HG03439 (cell line): ENCODE measurements at regions not wholly inside any gene's neighbourhood (a gene's known extent, or its start where the extent isn't known, plus 50 kb on each side); places are given as distances from the start of the nearest gene placed in this dataset.

Experiments
- ATAC-seq: cut with Tn5 transposase; IDR thresholded peaks from one replicate; pipeline ENCODE4 v1.9.1; 2021; ENCODE audit warnings: mild to moderate bottlenecking, moderate library complexity; ENCODE audit not compliant: unreplicated experiment

DNA sequence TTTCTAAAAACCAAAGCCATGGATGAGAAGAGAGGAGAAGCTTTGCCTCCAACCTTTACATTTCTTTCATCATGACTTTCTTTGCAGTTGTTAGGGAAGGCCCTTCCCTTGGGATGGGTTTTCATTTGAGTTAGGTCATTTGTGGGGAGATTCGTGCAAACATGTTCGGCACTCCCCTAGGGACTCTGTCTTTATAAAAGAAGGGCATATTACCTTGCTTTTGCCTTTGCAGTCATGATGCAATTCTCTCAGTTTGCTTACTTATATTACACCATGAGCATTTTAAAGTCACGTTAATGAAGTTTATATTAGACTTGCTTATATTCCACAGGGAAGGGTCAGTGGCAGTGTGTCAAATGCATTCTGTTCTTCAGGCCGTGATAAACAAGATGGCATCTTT lies 289.3 kb upstream of the WWC1 start:
- no peak for ATAC-seq

DNA sequence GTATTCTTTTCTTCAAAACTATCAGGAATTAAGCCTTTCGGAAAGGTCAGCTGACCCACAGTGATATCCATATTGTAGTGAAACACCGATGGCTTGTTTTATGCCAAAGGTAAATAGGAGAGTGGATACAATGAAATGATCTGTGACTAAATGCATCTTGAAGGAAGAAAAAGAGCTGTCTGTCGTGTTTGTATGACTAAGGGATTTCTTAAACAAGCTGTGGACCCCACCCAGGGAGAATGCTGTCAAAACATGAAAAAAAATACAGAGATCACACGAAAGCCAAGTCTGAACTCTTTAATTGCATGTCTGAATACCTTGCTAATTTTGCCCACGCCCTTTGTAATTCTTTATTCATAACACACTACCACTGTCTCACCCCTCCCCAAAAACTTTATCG lies 286.4 kb upstream of the WWC1 start:
- ATAC-seq: no peak

GRCh38 chr5:168005936-168006335 lies 285.5 kb upstream of the WWC1 start:
- ATAC-seq: no peak

GRCh38 chr5:168006456-168007130 lies 284.9 kb upstream of the WWC1 start:
- ATAC-seq: no peak

GRCh38 chr5:168007286-168007685 lies 284.2 kb upstream of the WWC1 start:
- ATAC-seq: no peak

DNA sequence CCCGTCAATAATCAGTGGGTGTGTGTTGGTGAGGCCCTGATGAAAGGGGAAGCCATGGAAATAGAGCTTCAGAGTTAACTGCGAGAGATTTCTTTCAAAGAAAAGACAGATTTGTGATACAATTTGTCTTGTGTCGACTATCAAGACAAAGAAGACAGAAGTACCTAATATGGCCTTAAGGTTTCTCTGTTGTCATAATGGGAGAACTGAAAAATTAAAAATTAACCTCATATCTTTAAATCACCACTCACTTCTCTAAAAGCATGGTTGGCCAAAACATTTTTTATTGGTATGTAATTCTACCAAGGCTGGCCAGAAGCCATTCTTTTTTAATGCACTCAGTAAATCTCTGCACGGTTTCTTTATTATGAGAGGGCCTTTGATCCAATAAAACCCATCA lies 282.9 kb upstream of the WWC1 start:
- no peak for ATAC-seq

- ATAC-seq: no peak
Measured at GRCh38 chr5:168011096-168011495, 280.3 kb upstream of the WWC1 start.

GRCh38 chr5:168012006-168012405 lies 279.4 kb upstream of the WWC1 start:
- ATAC-seq: no peak

DNA sequence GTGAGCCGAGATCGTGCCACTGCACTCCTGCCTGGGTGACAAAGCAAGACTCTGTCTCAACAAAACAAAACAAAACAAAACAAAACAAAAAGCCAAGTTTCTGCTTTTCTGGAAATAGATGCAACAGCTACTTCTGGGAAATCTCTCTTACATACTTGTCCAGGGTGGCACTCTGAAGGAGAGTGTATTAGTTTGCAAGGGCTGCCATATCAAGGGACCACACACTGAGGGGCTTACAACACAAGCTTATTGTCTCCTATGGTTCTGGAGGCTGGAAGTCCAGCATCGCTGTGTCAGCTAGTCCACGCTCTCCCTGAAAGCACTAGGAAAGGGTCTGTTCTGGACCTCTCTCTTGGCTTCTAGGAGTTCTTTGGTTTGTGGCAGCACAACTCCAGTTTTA lies 277.9 kb upstream of the WWC1 start:
- no peak for ATAC-seq

DNA sequence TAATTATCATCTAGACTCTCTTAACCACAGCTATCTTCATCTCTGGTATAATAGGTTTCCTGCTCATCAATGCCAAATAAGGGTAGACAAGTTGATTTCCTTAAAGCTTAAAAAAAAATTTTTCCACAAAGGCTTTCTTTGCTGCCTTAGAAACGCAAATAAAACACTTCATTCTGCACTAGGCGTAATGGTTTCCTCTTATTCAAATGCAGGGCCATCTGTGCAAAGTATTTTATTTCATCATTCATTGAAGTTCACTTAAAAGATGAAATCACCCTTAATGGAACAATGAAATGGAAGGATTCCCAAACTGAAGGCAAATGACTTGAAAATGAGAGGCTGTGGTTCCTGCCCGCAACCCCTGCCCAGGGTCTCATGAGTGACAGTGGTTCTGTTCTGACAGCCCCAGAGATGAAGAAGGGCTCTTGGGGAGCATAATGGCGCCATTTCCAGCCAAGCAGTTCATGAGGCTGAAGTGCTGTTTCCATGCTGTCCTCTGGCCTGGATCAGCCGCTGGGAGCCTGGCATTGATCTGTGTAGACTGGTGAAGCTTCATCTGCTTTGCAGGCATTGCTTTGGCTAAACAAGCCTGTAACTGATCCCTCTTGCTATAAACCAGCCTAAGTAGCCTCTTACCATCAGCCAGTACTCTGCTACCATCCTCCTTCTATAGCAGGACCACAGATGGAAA lies 276.9 kb upstream of the WWC1 start:
- no peak for ATAC-seq

DNA sequence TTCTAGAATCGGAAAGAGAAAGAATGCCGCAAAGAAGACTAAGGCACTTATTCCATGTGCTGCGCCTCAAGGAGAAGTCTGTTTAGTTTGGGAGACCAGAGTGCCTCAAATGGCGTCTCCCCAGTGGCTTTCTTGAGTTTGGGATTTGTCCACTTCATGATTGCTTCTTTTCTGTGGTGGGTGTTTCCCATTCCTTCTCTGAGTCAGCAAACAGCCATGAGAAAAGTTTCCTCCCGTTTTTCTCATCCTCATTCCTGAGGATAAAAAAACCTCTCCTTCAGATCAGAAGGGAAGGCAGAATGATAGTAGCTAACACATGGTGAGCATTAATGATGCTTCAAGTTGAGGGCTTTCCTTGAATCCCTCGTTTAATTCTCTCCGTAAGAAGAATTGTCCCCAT lies 275.9 kb upstream of the WWC1 start:
- ATAC-seq: no peak

GRCh38 chr5:168017313-168017712 lies 274.1 kb upstream of the WWC1 start:
- no peak for ATAC-seq

GRCh38 chr5:168019143-168019542 lies 272.3 kb upstream of the WWC1 start:
- ATAC-seq: no peak

- no peak for ATAC-seq
Measured at GRCh38 chr5:168020542-168021294, 270.7 kb upstream of the WWC1 start.

GRCh38 chr5:168022446-168023169 lies 268.8 kb upstream of the WWC1 start:
- no peak for ATAC-seq

- no peak for ATAC-seq
Measured at GRCh38 chr5:168023191-168023590, 268.3 kb upstream of the WWC1 start.

DNA sequence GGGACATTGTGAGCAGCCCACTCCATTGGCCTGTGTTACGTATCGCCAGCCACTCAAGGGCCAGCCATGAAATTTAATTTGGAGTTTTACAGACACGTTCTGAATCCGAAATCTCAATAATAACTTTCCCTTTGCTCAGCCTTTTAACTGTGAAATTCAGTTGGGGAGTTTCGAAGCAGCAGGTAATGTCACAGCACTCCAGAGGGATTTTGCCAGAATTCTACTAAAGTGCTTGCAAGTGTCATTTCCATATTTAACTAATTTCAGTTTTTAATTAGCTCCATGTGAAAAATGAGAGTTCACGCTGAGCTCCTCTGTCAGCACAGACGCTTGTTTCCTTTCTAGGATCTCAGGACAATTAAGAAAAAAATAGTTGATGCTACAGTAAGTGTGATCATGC lies 267.1 kb upstream of the WWC1 start:
- ATAC-seq: no peak

- ATAC-seq: no peak
Measured at GRCh38 chr5:168027007-168027406, 264.4 kb upstream of the WWC1 start.

DNA sequence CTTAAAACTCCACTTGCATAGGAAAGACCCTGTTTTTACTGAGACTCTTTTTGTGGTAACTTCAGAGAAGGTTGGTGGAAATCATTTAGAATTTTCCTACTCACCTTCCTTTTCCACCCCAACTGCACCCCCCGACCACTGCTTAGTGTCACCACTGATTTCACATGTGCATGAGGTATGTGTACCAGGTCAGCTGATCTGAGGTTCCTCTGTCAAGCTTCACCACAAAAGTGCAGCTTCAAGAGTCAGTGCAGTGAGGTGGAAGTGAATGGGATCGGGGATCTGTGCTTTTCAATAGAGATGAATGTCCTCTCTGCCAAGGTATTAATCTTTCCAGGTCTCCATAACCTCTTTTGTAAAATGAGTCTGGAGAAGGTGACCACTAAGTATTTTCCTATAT lies 260.5 kb upstream of the WWC1 start:
- no peak for ATAC-seq

- ATAC-seq: no peak
Measured at GRCh38 chr5:168031614-168032013, 259.8 kb upstream of the WWC1 start.

DNA sequence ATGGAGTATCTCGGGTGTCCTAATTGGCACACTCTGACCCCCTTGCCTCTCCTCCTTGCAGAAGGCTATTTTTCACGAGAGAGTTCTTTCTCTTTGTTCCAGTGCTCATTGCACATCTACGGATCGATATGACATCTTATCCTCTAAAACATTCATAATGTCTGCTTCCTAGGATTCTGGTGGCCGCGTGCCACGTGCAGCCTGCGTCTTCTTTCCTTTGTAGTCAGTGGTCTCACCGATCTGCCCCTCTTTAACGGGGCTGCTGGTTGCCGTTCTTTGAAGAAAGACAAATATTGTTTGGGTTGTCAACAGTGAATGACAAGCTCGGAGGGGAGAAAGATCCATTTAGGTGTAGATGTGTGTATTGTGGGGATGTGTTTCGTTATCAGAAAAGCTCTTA lies 252.4 kb upstream of the WWC1 start:
- ATAC-seq: no peak
